IMR-90 (cell line): ENCODE measurements at regions not wholly inside any gene's neighbourhood (a gene's known extent, or its start where the extent isn't known, plus 50 kb on each side); places are given as distances from the start of the nearest gene placed in this dataset.
A peak's percentile ranks its signal among the peaks of the same experiment; 100 is the strongest.

ENCODE experiments used
- BHLHE40 ChIP-seq: fragments of 150-350 bp; IDR thresholded peaks from 2 replicates; pipeline ENCODE4 v1.6.1; 2016; ENCODE audit warnings: mild to moderate bottlenecking, low read depth, low read length
- CEBPB ChIP-seq: IDR thresholded peaks from 2 replicates; pipeline ENCODE4 v1.6.1; 2012; ENCODE audit warnings: low read depth, low read length, improper control_type of control experiment
- FOS ChIP-seq: fragments of 150-350 bp; IDR thresholded peaks from 2 replicates; pipeline ENCODE4 v1.6.1; 2016; ENCODE audit warnings: low read depth, low read length
- MXI1 ChIP-seq: IDR thresholded peaks from 2 replicates; pipeline ENCODE4 v1.6.1; 2012; ENCODE audit warnings: low read depth, mild to moderate bottlenecking, low read length, moderate library complexity, borderline replicate concordance
- POLR2A ChIP-seq: IDR thresholded peaks from 2 replicates; pipeline ENCODE4 v1.6.1; 2012; ENCODE audit warnings: mild to moderate bottlenecking, low read depth, low read length
- RAD21 ChIP-seq: IDR thresholded peaks from 2 replicates; pipeline ENCODE4 v1.6.1; 2012; ENCODE audit warnings: low read length, improper control_type of control experiment
- RCOR1 ChIP-seq: IDR thresholded peaks from 2 replicates; pipeline ENCODE4 v1.6.1; 2012; ENCODE audit warnings: mild to moderate bottlenecking, low read length, improper control_type of control experiment; ENCODE audit not compliant: insufficient replicate concordance
- RFX5 ChIP-seq: IDR thresholded peaks from 2 replicates; pipeline ENCODE4 v1.8.0; 2012; ENCODE audit warnings: low read depth, mild to moderate bottlenecking, low read length, moderate library complexity
- SMC3 ChIP-seq: fragments of 150-350 bp; IDR thresholded peaks from 2 replicates; pipeline ENCODE4 v1.6.1; 2016; ENCODE audit warnings: low read depth, mild to moderate bottlenecking, antibody characterized with exemption, low read length, moderate library complexity
- TF ChIP-seq, protein P1 (sequence below): conservative IDR thresholded peaks from 2 replicates; pipeline ENCODE4 v1.5.1; 2012; ENCODE audit warnings: mild to moderate bottlenecking, low read depth, low read length, improper control_type of control experiment
- TF ChIP-seq, protein P2 (sequence below): fragments of 150-350 bp; IDR thresholded peaks from 2 replicates; pipeline ENCODE4 v1.6.1; 2017; ENCODE audit warnings: mild to moderate bottlenecking, antibody characterized with exemption, low read length, low read depth
- TF ChIP-seq, protein P3 (sequence below): fragments of 150-350 bp; IDR thresholded peaks from 2 replicates; pipeline ENCODE4 v1.6.1; 2016; ENCODE audit warnings: low read depth, mild to moderate bottlenecking, low read length, moderate library complexity, borderline replicate concordance

DNA sequence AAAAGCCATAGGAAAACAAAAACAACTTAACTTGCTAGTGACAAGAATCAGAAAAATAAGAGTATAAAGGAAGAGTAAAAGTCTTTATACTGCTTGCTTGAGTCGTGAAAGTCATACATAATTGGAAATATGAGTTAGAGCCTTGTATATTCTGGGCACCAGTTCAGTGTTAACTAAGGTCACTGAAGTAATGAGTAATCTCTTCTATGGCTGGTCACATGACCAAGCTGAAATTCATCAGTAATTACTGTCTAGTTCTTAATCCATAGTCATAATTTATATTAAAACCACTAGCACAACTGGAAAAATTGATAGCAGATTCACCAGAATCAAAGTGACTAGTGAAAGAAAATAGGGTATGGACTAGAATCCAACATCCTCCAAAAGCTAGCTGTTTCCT, 84.4 kb upstream of the SLC5A12 start:
- TF ChIP-seq, protein P1, sequence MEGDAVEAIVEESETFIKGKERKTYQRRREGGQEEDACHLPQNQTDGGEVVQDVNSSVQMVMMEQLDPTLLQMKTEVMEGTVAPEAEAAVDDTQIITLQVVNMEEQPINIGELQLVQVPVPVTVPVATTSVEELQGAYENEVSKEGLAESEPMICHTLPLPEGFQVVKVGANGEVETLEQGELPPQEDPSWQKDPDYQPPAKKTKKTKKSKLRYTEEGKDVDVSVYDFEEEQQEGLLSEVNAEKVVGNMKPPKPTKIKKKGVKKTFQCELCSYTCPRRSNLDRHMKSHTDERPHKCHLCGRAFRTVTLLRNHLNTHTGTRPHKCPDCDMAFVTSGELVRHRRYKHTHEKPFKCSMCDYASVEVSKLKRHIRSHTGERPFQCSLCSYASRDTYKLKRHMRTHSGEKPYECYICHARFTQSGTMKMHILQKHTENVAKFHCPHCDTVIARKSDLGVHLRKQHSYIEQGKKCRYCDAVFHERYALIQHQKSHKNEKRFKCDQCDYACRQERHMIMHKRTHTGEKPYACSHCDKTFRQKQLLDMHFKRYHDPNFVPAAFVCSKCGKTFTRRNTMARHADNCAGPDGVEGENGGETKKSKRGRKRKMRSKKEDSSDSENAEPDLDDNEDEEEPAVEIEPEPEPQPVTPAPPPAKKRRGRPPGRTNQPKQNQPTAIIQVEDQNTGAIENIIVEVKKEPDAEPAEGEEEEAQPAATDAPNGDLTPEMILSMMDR = no peak
- TF ChIP-seq, protein P2, sequence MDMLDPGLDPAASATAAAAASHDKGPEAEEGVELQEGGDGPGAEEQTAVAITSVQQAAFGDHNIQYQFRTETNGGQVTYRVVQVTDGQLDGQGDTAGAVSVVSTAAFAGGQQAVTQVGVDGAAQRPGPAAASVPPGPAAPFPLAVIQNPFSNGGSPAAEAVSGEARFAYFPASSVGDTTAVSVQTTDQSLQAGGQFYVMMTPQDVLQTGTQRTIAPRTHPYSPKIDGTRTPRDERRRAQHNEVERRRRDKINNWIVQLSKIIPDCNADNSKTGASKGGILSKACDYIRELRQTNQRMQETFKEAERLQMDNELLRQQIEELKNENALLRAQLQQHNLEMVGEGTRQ = peak; percentile 58
- TF ChIP-seq POLR2A (no peak), SMC3 (no peak), RAD21 (no peak), BHLHE40 (no peak), FOS (no peak), RFX5 (no peak), RCOR1 (no peak), CEBPB (no peak), MXI1 (no peak)
- TF ChIP-seq, protein P3, sequence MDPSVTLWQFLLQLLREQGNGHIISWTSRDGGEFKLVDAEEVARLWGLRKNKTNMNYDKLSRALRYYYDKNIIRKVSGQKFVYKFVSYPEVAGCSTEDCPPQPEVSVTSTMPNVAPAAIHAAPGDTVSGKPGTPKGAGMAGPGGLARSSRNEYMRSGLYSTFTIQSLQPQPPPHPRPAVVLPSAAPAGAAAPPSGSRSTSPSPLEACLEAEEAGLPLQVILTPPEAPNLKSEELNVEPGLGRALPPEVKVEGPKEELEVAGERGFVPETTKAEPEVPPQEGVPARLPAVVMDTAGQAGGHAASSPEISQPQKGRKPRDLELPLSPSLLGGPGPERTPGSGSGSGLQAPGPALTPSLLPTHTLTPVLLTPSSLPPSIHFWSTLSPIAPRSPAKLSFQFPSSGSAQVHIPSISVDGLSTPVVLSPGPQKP = no peak
